SIG-M5 treated with dmso at 0.1 percent for 504 hours (cell line): ENCODE measurements at regions not wholly inside any gene's neighbourhood (a gene's known extent, or its start where the extent isn't known, plus 50 kb on each side); places are given as distances from the start of the nearest gene placed in this dataset.

Source experiments
- DNase-seq: peaks from one replicate; lab custom pipeline; 2025; ENCODE audit not compliant: unreplicated experiment; lab: John Stamatoyannopoulos, UW

GRCh38 chr18:65017372-65017760 is 733.4 kb upstream of the CDH7 start:
- DNase-seq = no peak

- DNase-seq = no peak
Measured at GRCh38 chr18:65016631-65017371, 734.0 kb upstream of the CDH7 start.

GRCh38 chr18:64994370-64994769 is 756.4 kb upstream of the CDH7 start:
- no peak for DNase-seq

GRCh38 chr18:64993695-64994094 is 757.1 kb upstream of the CDH7 start:
- no peak for DNase-seq

GRCh38 chr18:64992654-64993053 is 758.2 kb upstream of the CDH7 start:
- DNase-seq = no peak

GRCh38 chr18:64991102-64991501 is 759.7 kb upstream of the CDH7 start:
- DNase-seq = no peak

- no peak for DNase-seq
Measured at GRCh38 chr18:64986906-64987495, 763.8 kb upstream of the CDH7 start.

- DNase-seq = no peak
Measured at GRCh38 chr18:64983497-64984238, 767.1 kb upstream of the CDH7 start.

- no peak for DNase-seq
Measured at GRCh38 chr18:64982414-64983055, 768.3 kb upstream of the CDH7 start.

- DNase-seq = no peak
Measured at GRCh38 chr18:64981915-64982314, 768.9 kb upstream of the CDH7 start.

- DNase-seq = no peak
Measured at GRCh38 chr18:64979791-64980190, 771.0 kb upstream of the CDH7 start.

- DNase-seq = no peak
Measured at GRCh38 chr18:64974391-64975125, 776.3 kb upstream of the CDH7 start.

- no peak for DNase-seq
Measured at GRCh38 chr18:64972545-64972944, 778.3 kb upstream of the CDH7 start.

- no peak for DNase-seq
Measured at GRCh38 chr18:64966667-64967066, 784.1 kb upstream of the CDH7 start.

GRCh38 chr18:64956465-64956864 is 794.3 kb upstream of the CDH7 start:
- DNase-seq = no peak

GRCh38 chr18:64949885-64950284 is 800.9 kb upstream of the CDH7 start:
- DNase-seq = no peak

GRCh38 chr18:64936671-64937070 is 787.8 kb upstream of the LINC00305 start:
- no peak for DNase-seq

- DNase-seq = no peak
Measured at GRCh38 chr18:64929036-64929435, 780.1 kb upstream of the LINC00305 start.

- no peak for DNase-seq
Measured at GRCh38 chr18:64919971-64920570, 771.2 kb upstream of the LINC00305 start.

- no peak for DNase-seq
Measured at GRCh38 chr18:64918851-64919250, 770.0 kb upstream of the LINC00305 start.

- DNase-seq = no peak
Measured at GRCh38 chr18:64893349-64893748, 744.5 kb upstream of the LINC00305 start.
